DMS53 treated with DMSO at 0.1 percent for 48 hours (cell line): ENCODE measurements at regions not wholly inside any gene's neighbourhood (a gene's known extent, or its start where the extent isn't known, plus 50 kb on each side); places are given as distances from the start of the nearest gene placed in this dataset.
A peak's percentile ranks its signal among the peaks of the same experiment; 100 is the strongest.

ENCODE experiments used
- DNase-seq: peaks from one replicate; lab custom pipeline; 2025; ENCODE audit not compliant: unreplicated experiment; lab: John Stamatoyannopoulos, UW

- no peak for DNase-seq
These were observed 355.2 kb upstream of the SLC14A2 start for GRCh38 chr18:45260125-45260524.

- DNase-seq, result no peak
These were observed 349.3 kb upstream of the SLC14A2 start for GRCh38 chr18:45266023-45266422.

GRCh38 chr18:45267622-45268021 lies 347.7 kb upstream of the SLC14A2 start:
- DNase-seq, result no peak

- no peak for DNase-seq
These were observed 346.7 kb upstream of the SLC14A2 start for GRCh38 chr18:45268583-45268982.

- no peak for DNase-seq
These were observed 344.9 kb upstream of the SLC14A2 start for GRCh38 chr18:45270289-45270771.

GRCh38 chr18:45274026-45274425 lies 341.2 kb upstream of the SLC14A2 start:
- no peak for DNase-seq

GRCh38 chr18:45275367-45276113 lies 339.7 kb upstream of the SLC14A2 start:
- DNase-seq, result peak; percentile 63

GRCh38 chr18:45276878-45277277 lies 338.4 kb upstream of the SLC14A2 start:
- DNase-seq, result no peak

DNA sequence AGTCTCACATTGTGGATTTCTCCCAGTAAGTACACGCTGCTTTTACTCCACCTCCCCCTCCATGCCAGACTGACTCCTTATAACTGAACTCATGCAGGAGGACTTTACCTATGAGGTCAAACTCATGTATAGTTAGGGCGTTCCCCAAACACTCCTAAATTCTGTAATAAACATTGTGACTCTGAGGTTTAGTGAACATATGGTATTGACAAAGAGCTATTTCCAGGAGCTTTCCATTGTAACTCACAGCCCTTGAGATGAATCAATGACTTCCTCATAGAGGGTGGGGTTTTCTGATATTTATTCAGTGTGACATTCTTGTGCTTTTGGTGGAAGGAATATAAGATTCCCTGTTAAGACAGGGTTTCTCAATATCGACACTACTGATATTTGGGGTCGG lies 337.4 kb upstream of the SLC14A2 start:
- no peak for DNase-seq

DNA sequence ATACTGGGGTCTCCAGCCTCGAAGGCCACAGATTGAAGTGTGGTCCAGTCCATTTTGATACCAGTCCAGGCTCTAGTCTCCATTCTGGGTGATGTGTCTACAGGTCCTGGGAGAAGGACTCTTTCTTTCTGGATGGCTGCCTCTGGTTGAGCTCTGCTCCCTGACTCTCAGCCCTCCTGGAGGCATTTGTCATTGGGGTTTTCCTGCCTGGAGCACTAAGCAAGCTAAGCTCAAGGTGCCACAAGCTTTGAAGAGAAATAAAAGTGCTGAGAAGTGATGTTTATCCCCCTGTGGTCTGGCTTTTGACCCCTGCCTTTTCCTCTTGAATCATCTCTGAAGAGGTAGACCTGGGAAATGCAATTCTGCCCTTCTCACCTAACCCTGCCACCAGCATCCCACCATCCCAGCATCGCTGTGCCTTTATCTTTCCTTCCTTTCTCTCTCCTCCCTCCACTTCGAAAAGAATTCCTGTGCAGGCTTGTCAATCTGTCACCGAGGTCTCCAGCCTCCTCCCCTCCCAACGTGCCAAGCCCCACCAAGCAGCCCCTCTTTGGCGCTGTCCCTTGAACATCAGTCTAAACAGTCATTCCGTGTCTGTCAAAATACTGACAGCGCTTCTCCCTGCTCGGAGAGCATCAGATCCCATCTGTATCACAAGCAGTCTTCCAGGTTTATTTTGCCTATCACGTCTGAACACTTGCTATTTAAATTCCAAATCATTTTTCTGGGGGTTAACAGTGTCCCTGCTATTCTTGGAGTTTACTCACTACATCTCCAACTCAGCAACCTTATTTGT lies 334.6 kb upstream of the SLC14A2 start:
- no peak for DNase-seq

DNA sequence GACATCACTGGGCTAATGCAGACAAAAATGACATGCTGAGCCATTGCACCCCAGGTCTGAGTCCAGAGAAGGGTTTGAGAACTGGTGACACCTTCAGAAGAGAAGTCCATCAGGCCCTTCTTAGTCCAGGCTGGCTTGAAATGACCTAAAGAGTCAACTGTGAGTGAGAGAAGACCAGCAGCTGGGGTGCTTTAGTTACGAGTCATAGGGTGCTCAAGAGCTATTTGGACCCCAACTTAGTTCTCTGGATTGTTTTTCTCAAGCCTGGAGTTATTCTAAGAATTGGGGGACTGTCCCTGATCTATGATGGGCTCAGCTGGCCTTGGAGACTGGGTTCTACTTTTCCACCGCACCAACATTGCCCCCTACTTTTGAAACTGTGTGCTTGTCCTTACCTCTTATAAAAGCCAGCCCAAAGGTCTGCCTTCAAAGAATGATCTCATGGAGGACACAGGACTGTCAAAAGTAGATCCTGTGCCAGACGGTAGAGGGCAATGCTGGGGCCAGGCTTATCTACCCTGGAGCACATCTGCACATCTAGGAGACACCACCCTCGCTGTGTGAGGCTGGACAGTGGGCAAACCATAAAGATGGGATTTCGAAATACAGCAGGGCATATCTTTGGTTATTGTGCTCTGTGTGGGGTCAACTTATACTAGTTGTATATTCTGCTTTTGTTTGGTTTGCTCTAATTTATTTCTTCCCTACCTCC lies 333.0 kb upstream of the SLC14A2 start:
- DNase-seq, result no peak

GRCh38 chr18:45284174-45284573 lies 331.1 kb upstream of the SLC14A2 start:
- no peak for DNase-seq

DNA sequence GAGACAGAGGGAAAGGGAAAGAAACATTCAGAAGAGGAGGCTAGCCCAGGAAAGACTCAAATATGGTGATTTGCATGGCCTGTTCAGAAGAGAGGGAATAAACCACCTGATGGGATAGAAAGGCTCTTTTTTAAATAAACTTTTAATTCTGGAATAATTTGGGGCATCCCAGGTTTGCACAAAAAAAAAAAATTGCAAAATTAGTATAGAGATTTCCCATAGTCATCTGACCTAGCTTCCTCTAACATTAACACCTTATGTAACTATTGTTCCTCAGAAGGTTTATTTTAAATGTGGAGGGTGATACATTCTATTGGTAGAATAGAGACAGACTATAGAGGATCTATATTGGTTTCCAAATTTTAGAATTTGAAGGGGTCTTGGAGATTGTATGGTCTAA lies 330.4 kb upstream of the SLC14A2 start:
- DNase-seq, result no peak

GRCh38 chr18:45285251-45285650 lies 330.0 kb upstream of the SLC14A2 start:
- no peak for DNase-seq

DNA sequence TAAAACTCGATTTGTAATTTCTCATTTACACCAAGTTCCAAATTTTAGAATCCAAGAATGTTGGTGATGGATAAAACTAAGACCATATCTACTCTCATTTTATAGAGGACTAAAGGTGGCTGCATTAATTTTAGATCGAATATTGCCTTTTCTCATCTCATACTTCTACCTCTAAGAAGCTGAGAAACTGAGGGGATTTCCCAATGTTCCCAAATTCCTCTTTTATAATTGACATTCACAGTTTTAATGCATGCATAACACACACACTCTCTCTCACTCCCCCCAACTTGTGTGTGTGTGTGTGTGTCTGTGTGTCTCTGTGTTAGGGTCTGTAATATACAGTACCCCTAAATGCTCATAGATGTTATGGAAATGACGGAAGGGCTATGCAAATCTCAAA lies 328.8 kb upstream of the SLC14A2 start:
- no peak for DNase-seq

GRCh38 chr18:45287531-45287930 lies 327.7 kb upstream of the SLC14A2 start:
- DNase-seq, result no peak

- no peak for DNase-seq
These were observed 324.9 kb upstream of the SLC14A2 start for GRCh38 chr18:45290364-45290763.

GRCh38 chr18:45291621-45292615 lies 323.4 kb upstream of the SLC14A2 start:
- DNase-seq, result peak; percentile 9

- DNase-seq, result no peak
These were observed 319.9 kb upstream of the SLC14A2 start for GRCh38 chr18:45295388-45295787.

- no peak for DNase-seq
These were observed 316.3 kb upstream of the SLC14A2 start for GRCh38 chr18:45298986-45299385.
